ENCODE measurements at regions not wholly inside any gene's neighbourhood (a gene's known extent, or its start where the extent isn't known, plus 50 kb on each side); places are given as distances from the start of the nearest gene placed in this dataset.

- no peak for TF ChIP-seq CTCF (IDR thresholded peaks at IDR 0.05)
- Mint-ChIP-seq H3K4me3 (no peak overlapping the region), H3K27ac (no peak overlapping the region), H3K36me3 (ENCODE audit: low read depth) (no peaks in the 10 kb centered on the region), H3K27me3 (ENCODE audit: low read depth, poor library complexity) (no peaks in the 10 kb centered on the region), H3K9me3 (no peaks in the 10 kb centered on the region), H3K4me1 (peaks cover 7% of the 10 kb centered on the region)
- DNase-seq: no peak
These were observed 343.1 kb upstream of the SLC39A10 start for GRCh38 chr2:195313962-195314361.

GRCh38 chr2:195312662-195313061, 344.4 kb upstream of the SLC39A10 start:
- no peaks in the 10 kb centered on the region for H3K9me3 Mint-ChIP-seq
- DNase-seq: no peak
- no peak overlapping the region for H3K4me3 Mint-ChIP-seq
- H3K27ac Mint-ChIP-seq: no peak overlapping the region
- no peaks in the 10 kb centered on the region for H3K36me3 Mint-ChIP-seq (ENCODE audit: low read depth)
- H3K4me1 Mint-ChIP-seq: peaks cover 4% of the 10 kb centered on the region
- no peaks in the 10 kb centered on the region for H3K27me3 Mint-ChIP-seq (ENCODE audit: low read depth, poor library complexity)
- TF ChIP-seq CTCF (IDR thresholded peaks at IDR 0.05): no peak

- TF ChIP-seq CTCF (IDR thresholded peaks at IDR 0.05): no peak
- Mint-ChIP-seq H3K27me3 (ENCODE audit: low read depth, poor library complexity) (no peaks in the 10 kb centered on the region), H3K4me1 (peaks cover 10% of the 10 kb centered on the region), H3K4me3 (no peak overlapping the region), H3K9me3 (no peaks in the 10 kb centered on the region), H3K36me3 (ENCODE audit: low read depth) (no peaks in the 10 kb centered on the region), H3K27ac (no peak overlapping the region)
- no peak for DNase-seq
These were observed 348.9 kb upstream of the SLC39A10 start for GRCh38 chr2:195308163-195308562.

GRCh38 chr2:195307751-195308150, 349.3 kb upstream of the SLC39A10 start:
- Mint-ChIP-seq H3K27ac (no peak overlapping the region), H3K27me3 (ENCODE audit: low read depth, poor library complexity) (no peaks in the 10 kb centered on the region), H3K4me1 (peaks cover 10% of the 10 kb centered on the region), H3K36me3 (ENCODE audit: low read depth) (no peaks in the 10 kb centered on the region), H3K9me3 (no peaks in the 10 kb centered on the region), H3K4me3 (no peak overlapping the region)
- no peak for TF ChIP-seq CTCF (IDR thresholded peaks at IDR 0.05)
- no peak for DNase-seq

GRCh38 chr2:195304310-195304709, 352.7 kb upstream of the SLC39A10 start:
- H3K4me1 Mint-ChIP-seq: peaks cover 10% of the 10 kb centered on the region
- no peaks in the 10 kb centered on the region for H3K36me3 Mint-ChIP-seq (ENCODE audit: low read depth)
- no peak for DNase-seq
- H3K9me3 Mint-ChIP-seq: no peaks in the 10 kb centered on the region
- H3K4me3 Mint-ChIP-seq: no peak overlapping the region
- TF ChIP-seq CTCF (IDR thresholded peaks at IDR 0.05): no peak
- no peaks in the 10 kb centered on the region for H3K27me3 Mint-ChIP-seq (ENCODE audit: low read depth, poor library complexity)
- H3K27ac Mint-ChIP-seq: no peak overlapping the region

- H3K4me1 Mint-ChIP-seq: peaks cover 5% of the 10 kb centered on the region
- H3K4me3 Mint-ChIP-seq: no peak overlapping the region
These were observed 356.4 kb upstream of the SLC39A10 start for GRCh38 chr2:195300631-195301030.

More at GRCh38 chr2:195300631-195301030, 356.4 kb upstream of the SLC39A10 start:
- H3K9me3 Mint-ChIP-seq: peaks cover under 1% of the 10 kb centered on the region
- no peak for TF ChIP-seq CTCF (IDR thresholded peaks at IDR 0.05)
- no peak overlapping the region for H3K27ac Mint-ChIP-seq
- no peak for DNase-seq
- no peaks in the 10 kb centered on the region for H3K36me3 Mint-ChIP-seq (ENCODE audit: low read depth)
- no peaks in the 10 kb centered on the region for H3K27me3 Mint-ChIP-seq (ENCODE audit: low read depth, poor library complexity)
